ENCODE measurements at regions not wholly inside any gene's neighbourhood (a gene's known extent, or its start where the extent isn't known, plus 50 kb on each side); places are given as distances from the start of the nearest gene placed in this dataset.
"Not testable (repeated sequence)": the region's sequence is repeated elsewhere in the genome, so short reads cannot be mapped to it uniquely, and the experiment has no call there.

GRCh38 chrX:74180716-74181115, 123.3 kb upstream of the ZCCHC13 start:
- no peak for DNase-seq (ENCODE audit: extremely low read depth in 1 of 2, low read depth in 1 of 2)

DNA sequence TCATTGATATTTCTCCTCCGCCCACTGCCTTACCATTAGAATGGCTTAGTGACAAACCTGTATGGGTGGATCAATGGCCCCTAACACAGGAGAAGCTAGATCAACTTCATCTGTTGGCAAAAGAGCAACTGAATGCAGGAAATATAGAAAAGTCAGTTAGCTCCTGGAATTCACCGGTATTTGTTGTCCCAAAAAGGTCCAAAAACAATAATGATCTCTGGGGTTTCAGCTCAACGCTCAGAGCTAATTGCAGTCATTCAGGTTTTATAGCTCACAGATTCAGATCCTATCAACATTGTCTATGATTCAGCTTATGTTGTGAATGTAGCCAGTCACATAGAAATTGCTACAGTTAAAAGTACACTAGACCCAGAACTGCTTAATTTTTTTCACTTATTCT, 124.0 kb upstream of the ZCCHC13 start:
- DNase-seq (ENCODE audit: extremely low read depth in 1 of 2, low read depth in 1 of 2): no peak

DNA sequence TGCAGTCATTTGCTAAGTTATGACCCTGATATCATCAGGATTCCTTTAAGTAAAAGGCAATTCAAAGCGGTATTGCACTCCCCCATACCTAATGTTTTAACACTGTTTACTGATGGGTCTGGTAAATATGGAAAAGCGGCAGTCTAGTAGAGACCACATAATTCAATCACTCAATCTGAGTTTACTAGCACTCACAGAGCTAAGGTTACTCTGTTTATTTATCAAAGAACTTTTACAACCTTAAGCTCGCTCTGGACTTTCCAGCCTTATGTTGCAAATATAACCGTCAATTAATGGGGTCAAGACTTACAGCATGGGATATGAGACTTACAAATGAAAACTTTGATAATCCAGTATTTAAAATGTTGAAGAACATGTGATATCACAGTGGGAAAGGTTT, 124.5 kb upstream of the ZCCHC13 start:
- no peak for DNase-seq (ENCODE audit: extremely low read depth in 1 of 2, low read depth in 1 of 2)

DNA sequence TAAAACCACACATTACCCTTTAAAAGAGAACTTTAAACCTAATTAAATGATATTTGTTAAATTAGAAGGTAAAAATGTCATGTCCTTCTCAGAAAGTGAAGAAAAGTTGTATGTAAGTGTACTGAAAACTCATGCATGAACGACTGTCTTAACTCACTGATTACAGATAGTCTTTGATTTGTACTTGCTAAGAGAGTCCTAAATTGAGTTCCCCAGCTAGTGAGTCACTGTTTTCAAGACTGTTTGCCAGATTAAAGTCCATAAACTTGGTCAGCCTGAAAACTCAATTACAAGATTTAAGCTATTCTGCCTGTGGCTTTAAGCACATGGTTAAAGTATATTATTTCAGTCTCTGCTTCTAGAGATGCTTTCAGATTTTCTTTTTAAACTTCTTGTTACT, 124.9 kb upstream of the ZCCHC13 start:
- no peak for DNase-seq (ENCODE audit: extremely low read depth in 1 of 2, low read depth in 1 of 2)

DNA sequence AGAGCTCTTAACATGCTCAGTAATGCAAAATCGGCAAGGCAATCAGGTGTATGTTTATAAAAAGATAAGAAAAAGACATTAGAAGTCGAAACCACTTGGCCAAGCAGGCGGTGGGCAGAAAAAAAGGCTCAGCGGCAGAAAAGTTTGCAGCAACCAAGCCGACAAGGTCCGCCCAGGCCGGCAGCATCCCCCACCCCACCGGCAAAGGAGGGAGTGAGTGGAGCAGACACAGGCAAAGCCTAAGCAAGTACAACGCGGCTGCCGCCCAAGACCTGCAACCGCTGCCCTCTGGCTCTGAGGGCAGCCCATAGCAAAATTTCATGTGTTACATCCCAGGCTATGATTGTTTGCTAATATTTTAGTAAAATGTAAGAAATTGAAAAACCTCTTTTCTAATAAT, 125.4 kb upstream of the ZCCHC13 start:
- no peak for DNase-seq (ENCODE audit: extremely low read depth in 1 of 2, low read depth in 1 of 2)

- DNase-seq (ENCODE audit: extremely low read depth in 1 of 2, low read depth in 1 of 2): no peak
Observed at GRCh38 chrX:74171465-74171864, 132.5 kb upstream of the ZCCHC13 start.

DNA sequence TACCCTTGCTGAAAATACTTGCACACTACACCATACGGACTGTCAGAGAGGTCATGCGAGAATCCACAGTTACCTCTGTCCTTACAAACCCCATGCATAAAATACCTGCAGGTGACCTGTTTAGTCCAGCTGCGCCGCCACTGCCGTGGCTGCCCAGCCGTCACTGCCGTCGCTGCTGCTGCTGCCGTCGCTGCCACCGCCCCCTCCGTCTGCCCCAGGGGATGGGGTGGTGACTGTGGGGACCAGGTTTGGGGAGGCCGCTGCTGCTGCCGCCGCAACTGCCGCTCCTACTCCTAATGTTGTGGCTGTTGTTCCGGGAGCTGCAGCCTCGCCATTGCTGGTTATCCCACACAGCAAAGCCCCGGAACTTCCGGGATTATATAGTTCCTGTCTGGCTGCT, 141.8 kb upstream of the ZCCHC13 start:
- no peak for DNase-seq (ENCODE audit: extremely low read depth in 1 of 2, low read depth in 1 of 2)

GRCh38 chrX:74160816-74161215, 143.2 kb upstream of the ZCCHC13 start:
- no peak for DNase-seq (ENCODE audit: extremely low read depth in 1 of 2, low read depth in 1 of 2)

- no peak for DNase-seq (ENCODE audit: extremely low read depth in 1 of 2, low read depth in 1 of 2)
Observed at GRCh38 chrX:74160358-74160757, 143.6 kb upstream of the ZCCHC13 start.

DNA sequence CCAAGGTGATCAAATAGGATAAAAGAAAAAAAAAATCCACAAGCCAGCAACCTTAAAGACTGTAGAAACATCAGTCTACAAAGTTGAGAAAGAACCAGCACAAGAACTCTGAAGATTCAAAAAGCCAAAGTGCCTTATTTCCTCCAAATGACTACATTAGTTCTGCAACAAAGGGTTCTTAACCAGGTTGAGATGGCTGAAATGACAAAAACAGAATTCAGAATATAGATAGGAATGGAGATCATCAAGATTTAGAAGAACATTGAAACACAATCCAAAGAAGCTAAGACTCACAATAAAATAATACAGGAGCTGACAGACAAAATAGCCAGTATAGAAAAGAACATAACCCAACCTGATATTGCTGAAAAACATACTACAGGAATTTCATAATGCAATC, 156.5 kb upstream of the ZCCHC13 start:
- DNase-seq (ENCODE audit: extremely low read depth in 1 of 2, low read depth in 1 of 2): no peak

DNA sequence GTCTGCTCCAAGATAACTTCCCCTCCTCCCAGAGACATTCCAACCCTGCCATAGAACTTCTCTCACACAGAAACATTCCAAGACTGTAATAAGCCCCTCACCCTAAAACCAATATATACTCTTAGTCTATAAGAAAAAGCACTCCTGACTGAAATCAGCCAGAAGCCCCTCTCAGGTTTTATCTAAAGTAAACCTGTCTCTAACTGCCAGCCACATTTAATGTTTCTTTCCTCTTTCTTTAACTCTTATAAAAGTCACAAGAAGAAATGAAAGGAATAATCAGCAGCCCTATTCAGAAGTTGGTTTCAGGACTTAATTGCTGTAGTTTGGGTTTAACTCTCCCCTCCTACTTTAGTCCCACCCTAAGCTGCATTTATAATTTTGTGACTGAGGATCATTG, 165.0 kb upstream of the ZCCHC13 start:
- no peak for DNase-seq (ENCODE audit: extremely low read depth in 1 of 2, low read depth in 1 of 2)

- no peak for DNase-seq (ENCODE audit: extremely low read depth in 1 of 2, low read depth in 1 of 2)
Observed at GRCh38 chrX:74133156-74133796, 170.7 kb upstream of the ZCCHC13 start.

DNA sequence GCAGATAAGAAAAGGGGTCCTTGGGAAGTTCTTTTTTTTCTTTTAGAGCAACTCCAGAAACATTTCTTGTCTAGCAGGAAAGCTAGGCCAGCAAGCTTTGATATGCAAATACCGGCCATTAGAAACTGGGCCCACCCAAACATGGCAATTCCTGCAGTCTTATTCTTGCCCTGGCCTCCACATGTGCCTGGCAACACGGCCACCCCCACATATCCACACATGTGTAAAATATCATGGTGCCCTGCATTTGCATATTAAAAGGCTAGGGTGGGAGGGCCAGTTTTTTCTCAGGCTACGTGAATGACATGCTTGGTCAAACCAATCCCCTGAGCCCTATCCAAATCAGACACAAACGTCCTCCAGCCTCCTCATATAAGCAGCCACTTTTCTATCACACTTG, 171.7 kb upstream of the ZCCHC13 start:
- no peak for DNase-seq (ENCODE audit: extremely low read depth in 1 of 2, low read depth in 1 of 2)

- DNase-seq (ENCODE audit: extremely low read depth in 1 of 2, low read depth in 1 of 2): no peak
Observed at GRCh38 chrX:74119016-74119910, 184.7 kb upstream of the ZCCHC13 start.

- DNase-seq (ENCODE audit: extremely low read depth in 1 of 2, low read depth in 1 of 2): no peak
Observed at GRCh38 chrX:74117962-74118902, 185.7 kb upstream of the ZCCHC13 start.

- DNase-seq (ENCODE audit: extremely low read depth in 1 of 2, low read depth in 1 of 2): no peak
Observed at GRCh38 chrX:74111245-74111644, 192.7 kb upstream of the ZCCHC13 start.

- DNase-seq (ENCODE audit: extremely low read depth in 1 of 2, low read depth in 1 of 2): no peak
Observed at GRCh38 chrX:74107666-74108065, 196.3 kb upstream of the ZCCHC13 start.

DNA sequence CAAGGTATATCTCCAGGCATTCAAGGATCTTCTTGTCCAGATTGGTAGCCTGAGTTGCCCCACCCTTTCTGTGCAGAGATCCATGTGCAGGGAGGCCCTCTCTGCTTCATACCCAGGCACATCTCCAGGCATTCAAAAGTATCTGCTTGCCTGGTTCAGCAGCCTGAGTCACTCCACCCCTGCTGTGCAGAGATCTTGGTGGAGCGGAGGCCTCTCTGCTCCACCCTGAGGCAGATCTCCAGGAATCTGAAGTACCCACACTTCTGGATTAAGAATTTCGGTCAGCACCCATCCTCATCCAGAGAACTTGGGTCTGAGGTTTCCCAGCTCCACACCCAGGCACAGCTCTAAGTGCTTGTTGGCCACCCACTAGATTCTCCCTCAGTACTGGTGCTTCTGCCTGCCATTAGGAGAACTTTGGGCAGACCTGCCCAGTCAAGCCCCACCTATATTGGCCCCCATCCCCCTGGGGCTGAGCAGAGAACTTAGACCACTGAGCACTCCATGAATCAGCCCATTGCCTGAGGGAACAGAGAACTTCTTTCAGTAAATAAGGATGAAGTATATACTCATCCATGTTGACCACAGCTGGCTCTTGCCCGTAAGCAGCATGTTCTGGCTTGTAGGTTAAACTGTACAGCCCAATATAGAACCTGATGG, 199.5 kb upstream of the ZCCHC13 start:
- DNase-seq (ENCODE audit: extremely low read depth in 1 of 2, low read depth in 1 of 2): no peak

- DNase-seq (ENCODE audit: extremely low read depth in 1 of 2, low read depth in 1 of 2): not testable (repeated sequence)
Observed at GRCh38 chrX:74098407-74098806, 205.6 kb upstream of the ZCCHC13 start.

GRCh38 chrX:74090049-74090448, 213.9 kb upstream of the ZCCHC13 start:
- DNase-seq (ENCODE audit: extremely low read depth in 1 of 2, low read depth in 1 of 2): no peak
